GM18951 (cell line): ENCODE measurements at regions not wholly inside any gene's neighbourhood (a gene's known extent, or its start where the extent isn't known, plus 50 kb on each side); places are given as distances from the start of the nearest gene placed in this dataset.
"Not testable (repeated sequence)": the region's sequence is repeated elsewhere in the genome, so short reads cannot be mapped to it uniquely, and the experiment has no call there.

Experiments used
- POLR2A ChIP-seq: IDR thresholded peaks from 4 replicates; pipeline ENCODE4 v1.6.1; 2011; ENCODE audit warnings: mild to moderate bottlenecking; ENCODE audit not compliant: insufficient read length, insufficient read depth; ENCODE audit errors: extremely low read depth
- in situ Hi-C: fragments of 300-500 bp; cut with MboI; formaldehyde crosslinking; loops from one replicate; pipeline ENCODE4 v1.12.0; 2022; ENCODE audit warnings: low sequenced_read_pairs, mixed read lengths, inconsistent platforms; ENCODE audit not compliant: unreplicated experiment

DNA sequence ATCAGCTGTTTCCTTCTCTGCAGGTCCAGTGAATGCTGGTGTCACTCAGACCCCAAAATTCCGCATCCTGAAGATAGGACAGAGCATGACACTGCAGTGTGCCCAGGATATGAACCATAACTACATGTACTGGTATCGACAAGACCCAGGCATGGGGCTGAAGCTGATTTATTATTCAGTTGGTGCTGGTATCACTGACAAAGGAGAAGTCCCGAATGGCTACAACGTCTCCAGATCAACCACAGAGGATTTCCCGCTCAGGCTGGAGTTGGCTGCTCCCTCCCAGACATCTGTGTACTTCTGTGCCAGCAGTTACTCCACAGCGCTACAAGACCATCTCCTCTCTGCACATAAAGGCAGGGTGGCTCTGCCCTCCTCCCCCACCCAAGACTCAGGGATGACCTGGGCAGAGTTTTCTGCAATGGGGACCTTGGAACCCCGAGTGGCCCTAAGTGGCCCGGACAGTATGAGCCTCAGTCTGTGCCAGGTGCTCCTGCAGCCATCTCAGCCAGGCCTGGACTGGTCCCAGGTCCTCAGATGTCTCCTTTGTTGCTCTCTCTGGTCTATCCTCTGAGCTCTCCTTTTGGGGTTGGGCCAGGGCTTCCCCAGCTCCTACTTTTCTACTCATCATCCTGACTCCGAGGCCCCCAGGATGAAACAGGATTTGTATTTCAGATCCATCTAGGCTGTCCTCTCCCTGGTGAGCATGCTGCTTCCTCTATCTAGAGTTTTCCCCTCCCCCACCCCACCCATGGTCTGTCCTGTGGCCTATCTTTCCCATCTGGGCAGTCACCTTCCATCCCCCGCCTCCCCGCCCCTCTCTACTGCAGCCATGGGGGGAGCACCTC lies 212.1 kb upstream of the PRSS58 start:
- in situ Hi-C loops, result no loop called here
- no peak for TF ChIP-seq POLR2A

GRCh38 chr7:142468871-142469665 lies 211.2 kb upstream of the PRSS58 start:
- TF ChIP-seq POLR2A, result no peak
- in situ Hi-C loops, result no loop called here

- in situ Hi-C loops, result not testable (repeated sequence)
Measured at GRCh38 chr7:142467056-142467655, 209.3 kb upstream of the PRSS58 start.

GRCh38 chr7:142463401-142463850 lies 205.6 kb upstream of the PRSS58 start:
- no peak for TF ChIP-seq POLR2A
- in situ Hi-C loops, result no loop called here

DNA sequence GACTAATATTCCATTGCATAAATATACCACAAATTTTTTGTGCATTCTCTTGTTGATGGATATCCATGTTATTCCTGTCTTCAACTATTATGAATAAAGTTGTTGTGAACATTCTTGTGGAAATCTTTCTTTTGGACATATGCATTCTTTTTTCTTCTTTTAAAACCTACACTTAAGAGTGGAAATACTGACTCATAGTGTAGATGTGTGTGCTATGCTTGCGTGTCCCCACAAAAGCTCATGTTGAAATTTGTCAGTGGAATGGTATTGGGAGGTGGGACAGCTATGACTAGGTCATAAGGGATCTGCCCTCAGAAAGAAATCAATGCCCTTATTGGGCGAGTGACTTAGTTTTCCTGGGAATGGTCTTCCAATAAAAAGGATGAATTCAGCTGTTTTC lies 203.6 kb upstream of the PRSS58 start:
- in situ Hi-C loops, result no loop called here
- TF ChIP-seq POLR2A, result no peak

DNA sequence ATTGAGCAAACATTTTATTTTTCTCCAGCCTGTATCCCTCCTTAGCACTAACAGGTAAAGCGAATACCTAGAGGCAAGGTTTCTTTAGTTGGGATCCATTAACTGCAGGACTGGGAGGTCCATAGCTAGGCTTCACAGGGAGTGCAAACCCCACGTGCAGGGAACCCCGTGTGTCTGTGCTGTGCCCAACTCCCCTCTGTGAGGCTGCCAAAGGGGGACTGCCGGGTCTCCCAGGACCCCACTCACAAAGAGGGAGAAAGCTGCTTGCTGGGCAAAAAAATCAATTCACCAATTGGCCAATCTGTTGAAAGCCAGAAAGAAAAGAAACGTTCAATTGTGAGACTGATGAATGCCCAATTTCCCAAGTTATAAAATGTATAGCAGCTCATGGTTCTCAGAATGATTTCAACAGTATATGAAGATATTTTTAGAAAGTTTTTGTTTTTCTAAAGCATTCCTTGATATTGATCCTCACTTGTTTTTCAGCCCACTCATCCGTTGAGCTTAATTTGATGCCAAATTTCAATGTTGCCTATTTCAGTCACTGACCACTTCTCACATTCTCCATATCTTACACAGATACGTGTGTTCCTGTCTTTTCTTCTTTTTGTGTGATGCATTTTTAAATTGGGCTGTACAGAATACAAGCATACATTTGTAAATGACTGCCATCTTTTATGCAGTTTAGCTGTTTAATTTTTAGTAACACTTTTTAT lies 202.7 kb upstream of the PRSS58 start:
- in situ Hi-C loops, result no loop called here
- TF ChIP-seq POLR2A, result no peak

- in situ Hi-C loops, result no loop called here
- TF ChIP-seq POLR2A, result no peak
Measured at GRCh38 chr7:142459551-142459963, 201.7 kb upstream of the PRSS58 start.

GRCh38 chr7:142457146-142457703 lies 199.4 kb upstream of the PRSS58 start:
- in situ Hi-C loops, result no loop called here
- no peak for TF ChIP-seq POLR2A

DNA sequence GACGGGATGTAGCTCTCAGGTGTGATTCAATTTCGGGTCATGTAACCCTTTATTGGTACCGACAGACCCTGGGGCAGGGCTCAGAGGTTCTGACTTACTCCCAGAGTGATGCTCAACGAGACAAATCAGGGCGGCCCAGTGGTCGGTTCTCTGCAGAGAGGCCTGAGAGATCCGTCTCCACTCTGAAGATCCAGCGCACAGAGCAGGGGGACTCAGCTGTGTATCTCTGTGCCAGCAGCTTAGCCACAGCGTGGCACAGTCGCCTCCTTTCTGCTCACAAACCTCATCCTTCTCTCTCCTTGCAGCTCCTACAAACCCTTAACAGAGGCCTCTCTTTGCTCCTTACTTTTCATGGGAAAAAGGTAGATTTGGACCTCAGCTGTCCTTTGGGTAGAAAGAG lies 197.5 kb upstream of the PRSS58 start:
- in situ Hi-C loops, result no loop called here
- TF ChIP-seq POLR2A, result no peak

DNA sequence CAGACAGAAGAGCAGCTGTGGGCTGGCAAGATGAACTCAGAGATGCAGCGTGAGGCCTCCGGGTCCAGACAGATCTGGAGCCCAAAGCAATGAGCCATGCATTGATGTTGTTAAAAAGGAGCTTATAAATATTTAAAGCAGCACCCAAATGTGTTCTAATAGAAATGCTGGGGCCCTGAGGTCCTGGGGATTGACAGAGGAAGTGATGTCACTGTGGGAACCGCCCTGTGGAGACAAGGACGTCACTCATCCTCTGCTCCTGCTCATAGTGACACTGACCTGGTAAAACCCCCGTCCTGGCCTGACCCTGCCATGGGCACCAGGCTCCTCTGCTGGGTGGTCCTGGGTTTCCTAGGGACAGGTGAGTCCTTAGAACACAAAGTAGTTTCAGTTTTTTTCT lies 197.0 kb upstream of the PRSS58 start:
- no peak for TF ChIP-seq POLR2A
- in situ Hi-C loops, result no loop called here

DNA sequence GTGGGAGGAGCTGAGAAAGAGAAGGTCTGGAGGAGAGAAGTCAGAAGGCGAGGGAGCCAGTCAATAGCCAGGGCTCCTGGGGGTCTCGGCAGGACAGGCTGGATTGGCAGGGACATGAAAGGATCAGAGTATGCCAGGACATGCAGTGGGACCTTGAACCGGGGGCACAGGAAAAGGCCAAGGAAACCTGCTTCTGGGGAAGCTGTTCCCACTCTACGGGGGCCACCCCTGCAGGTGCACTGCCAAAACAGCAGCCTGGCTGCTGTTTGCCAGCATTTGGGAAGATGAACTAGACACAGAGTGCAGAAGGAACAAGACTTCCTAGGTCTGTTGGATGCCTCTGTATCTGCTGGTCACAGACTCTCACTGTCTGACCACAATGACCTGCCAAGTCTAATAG lies 194.9 kb upstream of the PRSS58 start:
- no peak for TF ChIP-seq POLR2A
- in situ Hi-C loops, result no loop called here

DNA sequence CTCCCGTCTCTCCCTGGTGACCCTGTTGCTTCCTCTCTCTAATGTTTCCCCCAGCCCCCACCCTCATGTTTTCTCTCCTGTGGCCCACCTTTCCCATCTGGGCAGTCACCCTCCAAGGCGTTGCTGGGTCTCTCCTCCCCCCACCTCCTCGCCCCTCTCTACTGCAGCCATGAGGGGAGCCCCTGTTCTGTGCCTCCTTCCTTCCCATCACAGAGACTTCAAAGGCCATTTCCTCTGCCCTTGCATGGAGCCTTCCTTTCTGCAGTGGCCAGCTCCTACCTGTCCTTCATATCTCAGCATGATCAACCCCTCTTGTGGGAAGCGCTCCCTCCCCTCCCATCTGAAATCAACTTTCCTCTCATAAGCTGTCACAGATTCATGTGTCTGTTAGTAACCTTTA lies 194.0 kb upstream of the PRSS58 start:
- in situ Hi-C loops, result no loop called here
- TF ChIP-seq POLR2A, result no peak

DNA sequence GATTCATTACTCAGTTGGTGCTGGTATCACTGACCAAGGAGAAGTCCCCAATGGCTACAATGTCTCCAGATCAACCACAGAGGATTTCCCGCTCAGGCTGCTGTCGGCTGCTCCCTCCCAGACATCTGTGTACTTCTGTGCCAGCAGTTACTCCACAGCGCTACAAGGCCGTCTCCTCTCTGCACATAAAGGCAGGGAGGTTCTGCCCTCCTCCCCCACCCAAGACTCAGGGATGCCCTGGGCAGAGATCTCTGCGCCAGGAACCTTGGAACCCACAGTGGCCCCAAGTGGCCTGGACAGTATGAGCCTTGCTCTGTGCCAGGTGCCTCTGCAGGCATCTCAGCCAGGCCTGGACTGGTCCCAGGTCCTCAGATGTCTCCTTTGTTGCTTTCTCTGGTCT lies 193.4 kb upstream of the PRSS58 start:
- in situ Hi-C loops, result no loop called here
- TF ChIP-seq POLR2A, result no peak
